SH-SY5Y (cell line): ENCODE measurements at regions not wholly inside any gene's neighbourhood (a gene's known extent, or its start where the extent isn't known, plus 50 kb on each side); places are given as distances from the start of the nearest gene placed in this dataset.

ENCODE experiments used
- GATA2 ChIP-seq: IDR thresholded peaks from 2 replicates; pipeline ENCODE4 v1.6.1; 2011; ENCODE audit warnings: mild to moderate bottlenecking, low read depth, low read length
- GATA3 ChIP-seq: IDR thresholded peaks from 2 replicates; pipeline ENCODE4 v1.6.1; 2011; ENCODE audit warnings: low read depth, mild to moderate bottlenecking, low read length, moderate library complexity

DNA sequence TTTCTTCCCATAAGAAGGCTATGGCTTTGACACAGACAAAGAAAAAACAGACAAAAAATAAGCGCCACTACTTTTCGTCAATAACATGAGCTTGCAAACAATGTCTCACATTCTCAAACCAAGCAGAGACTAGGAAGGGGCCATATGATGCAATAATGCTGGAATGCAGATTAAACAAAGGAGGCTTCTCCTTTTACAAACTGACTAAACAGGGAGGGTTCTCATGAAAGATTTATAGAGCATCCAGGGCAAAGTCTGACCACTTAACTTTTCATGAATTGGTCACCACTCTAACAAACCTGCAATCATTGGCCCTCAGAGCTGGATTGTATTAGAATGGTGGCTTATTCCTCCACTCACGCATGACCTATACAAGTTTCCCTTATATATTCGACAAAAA, 663.3 kb upstream of the CHAC2 start:
- no peak for TF ChIP-seq GATA2
- no peak for TF ChIP-seq GATA3

DNA sequence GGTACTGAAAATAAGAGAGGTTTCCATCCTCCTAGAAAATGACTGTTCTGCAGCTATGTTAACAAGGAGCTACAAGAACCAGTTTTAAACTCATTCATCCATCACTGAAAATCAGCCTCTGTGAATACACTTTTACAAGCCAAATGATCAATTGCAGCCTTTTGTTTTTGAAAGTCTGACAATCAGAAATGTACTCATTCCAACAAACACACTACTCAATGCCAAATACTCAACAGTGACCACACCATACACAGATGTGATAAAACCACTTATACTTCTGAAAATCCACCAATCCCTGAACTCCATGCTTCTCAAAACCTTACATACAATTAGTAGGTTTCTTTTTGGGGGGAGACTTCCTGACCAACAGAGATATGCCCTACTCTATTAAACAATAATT, 663.9 kb upstream of the CHAC2 start:
- TF ChIP-seq GATA2 (no peak), GATA3 (no peak)

DNA sequence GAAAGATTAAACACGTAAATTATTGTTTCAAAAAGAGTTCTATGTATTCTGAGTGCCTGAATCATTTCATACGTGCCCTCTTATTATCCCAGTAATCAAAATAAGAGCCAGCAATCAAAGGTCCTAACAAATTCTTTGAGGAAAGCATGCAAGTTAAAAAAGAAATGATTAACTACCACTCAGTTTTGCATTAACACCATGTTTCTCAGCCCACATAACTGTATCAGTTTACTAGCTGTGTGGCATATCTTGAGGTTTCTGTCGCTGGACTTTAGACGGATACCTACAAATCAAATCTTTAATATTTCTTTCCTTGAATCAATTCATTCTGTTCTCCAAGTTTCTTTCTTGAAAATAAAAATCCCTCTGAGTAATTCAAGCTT, 668.9 kb upstream of the CHAC2 start:
- no peak for TF ChIP-seq GATA3
- no peak for TF ChIP-seq GATA2

DNA sequence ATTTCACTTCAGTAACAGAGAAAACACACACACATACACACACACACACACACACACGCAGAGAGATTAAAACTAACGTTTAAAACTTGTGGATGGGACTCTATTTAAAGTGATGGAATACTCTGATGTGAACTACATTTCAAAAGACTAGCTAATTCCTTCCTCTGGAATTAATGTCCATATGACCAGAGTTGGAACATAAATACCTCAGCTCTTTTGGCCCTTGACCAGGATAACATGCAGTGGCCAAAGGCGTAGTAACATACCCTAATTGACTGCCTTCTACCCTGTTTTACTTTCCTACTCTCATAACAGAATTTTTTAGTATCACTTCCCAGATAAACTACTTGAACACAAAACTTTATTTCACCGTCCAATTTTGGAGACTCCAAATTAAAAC, 671.3 kb upstream of the CHAC2 start:
- TF ChIP-seq GATA2 (no peak), GATA3 (no peak)

DNA sequence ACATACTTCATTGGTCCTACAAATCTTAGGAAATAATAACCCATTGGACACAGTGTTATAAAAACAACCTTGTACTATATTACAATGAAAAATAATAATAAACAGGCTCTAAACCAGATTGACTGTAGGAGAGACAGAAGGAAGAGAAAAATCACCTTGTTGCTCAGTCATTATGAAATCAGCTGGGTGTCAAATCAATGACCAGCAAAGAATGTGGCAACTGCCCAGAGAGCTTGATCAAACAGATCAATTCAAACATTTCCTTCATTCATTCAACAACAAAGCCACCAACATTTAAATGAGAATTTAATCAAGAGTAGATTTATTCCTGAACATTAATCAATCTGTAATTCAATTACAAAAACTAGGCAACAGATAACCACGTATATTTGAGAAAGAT, 671.9 kb upstream of the CHAC2 start:
- TF ChIP-seq GATA3, result no peak
- no peak for TF ChIP-seq GATA2

DNA sequence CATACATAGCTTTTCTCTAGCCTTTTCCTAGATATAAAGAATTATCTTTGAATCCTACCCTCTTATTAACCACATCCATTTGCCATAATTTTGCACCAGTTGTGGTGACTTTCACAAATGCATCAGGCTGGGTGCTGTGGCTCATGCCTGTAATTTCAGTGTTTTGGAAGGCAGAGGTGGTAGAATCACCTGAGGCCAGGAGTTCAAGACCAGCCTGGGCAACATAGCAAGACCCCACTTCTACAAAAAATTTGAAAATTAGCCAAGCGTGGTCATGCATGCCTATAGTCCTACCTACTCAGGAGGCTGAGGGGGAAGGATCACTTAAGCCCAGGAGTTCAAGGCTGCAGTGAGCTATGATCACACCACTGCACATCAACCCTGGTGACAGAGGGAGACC, 672.4 kb upstream of the CHAC2 start:
- TF ChIP-seq GATA2 (no peak), GATA3 (no peak)

DNA sequence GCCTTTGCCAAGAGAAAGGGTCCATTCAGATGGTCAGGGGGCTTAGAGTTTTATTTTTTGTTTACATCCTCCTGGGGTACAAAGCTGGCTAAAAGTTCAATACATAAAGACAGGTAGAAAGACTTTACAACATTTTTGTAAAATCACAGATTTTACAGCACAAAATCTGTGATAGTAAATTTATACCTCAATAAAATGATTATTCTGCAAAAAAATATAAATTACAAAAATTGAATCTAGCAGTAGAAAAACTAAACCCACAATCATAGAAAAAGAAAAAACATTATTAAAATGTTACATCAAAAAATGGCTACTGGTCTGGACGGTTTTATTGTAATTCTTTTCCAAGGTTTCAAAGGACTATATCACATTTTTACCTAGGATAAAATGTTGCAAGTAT, 674.2 kb upstream of the CHAC2 start:
- no peak for TF ChIP-seq GATA3
- no peak for TF ChIP-seq GATA2

DNA sequence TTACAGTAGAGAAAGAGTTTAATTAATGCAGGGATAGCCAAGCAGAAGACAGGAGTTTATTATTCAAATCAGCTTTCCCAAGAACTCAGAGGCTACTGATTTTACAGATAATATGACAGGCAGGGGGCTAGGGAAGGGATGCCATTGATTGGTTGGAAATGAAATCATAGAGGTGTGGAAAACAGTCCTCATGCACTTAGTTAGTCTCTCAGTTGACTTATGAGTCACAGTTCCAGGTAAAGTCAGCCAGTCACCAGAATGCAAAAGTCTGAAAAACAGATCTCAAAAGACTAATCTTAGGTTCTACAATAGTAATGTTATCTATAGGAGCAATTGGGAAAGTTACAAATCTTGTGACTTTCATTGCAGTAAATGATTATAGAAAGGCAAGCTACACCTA, 676.4 kb upstream of the CHAC2 start:
- TF ChIP-seq GATA2 (no peak), GATA3 (no peak)

DNA sequence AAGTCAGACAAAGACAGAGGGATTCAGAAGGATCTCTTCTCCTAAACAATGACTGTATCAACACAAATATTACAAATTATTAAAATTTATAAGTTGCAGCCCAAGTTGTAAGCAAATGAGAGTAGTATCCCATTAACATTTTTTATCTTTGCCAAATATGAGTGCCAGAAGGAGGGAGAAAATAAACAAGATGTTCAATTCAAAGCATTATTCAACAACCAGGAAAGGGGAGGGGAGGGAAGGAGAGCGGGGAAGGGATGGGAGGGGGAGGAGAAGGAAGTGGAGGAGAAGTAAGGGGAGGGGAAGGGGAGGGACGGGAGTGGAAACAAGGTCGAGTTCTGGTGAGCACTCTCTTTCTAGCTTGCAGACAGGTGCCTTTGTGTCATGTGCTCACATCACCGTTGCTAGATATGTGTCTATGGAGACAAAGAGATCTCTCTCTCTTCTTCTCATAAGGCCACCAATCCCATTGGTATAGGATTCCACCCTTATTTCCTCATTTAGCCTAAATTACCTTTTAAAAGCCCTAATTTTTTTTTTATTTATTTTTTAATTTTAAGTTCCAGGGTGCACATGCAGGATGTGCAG, 679.6 kb upstream of the CHAC2 start:
- no peak for TF ChIP-seq GATA2
- no peak for TF ChIP-seq GATA3

DNA sequence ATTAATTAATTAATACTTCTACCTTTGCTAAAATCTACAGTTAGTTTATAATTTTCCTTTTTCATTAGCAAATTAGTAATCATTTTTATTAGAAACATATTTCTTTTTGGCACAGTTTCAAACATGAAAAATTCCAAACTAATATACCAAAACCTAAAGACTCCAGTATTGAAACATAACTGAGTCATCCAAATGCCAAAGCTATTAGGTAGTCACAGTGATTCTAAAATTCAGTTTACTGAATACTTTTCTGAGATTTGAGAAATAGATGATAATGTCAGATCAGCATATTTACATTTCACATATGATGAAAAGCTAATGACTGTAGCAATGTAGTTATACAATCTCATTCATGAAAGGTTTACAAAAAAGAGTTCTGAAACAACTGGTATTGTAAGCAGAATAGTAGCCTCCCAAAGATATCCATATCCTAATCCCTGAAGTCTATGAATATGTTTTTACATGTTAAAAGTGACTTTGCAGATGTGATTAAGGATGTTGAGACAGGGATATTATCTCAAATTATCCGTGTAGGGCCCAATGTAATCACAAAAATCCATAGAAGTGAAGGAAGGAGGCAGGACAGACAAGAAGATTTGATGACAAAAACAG, 680.2 kb upstream of the CHAC2 start:
- TF ChIP-seq GATA3 (no peak), GATA2 (no peak)

DNA sequence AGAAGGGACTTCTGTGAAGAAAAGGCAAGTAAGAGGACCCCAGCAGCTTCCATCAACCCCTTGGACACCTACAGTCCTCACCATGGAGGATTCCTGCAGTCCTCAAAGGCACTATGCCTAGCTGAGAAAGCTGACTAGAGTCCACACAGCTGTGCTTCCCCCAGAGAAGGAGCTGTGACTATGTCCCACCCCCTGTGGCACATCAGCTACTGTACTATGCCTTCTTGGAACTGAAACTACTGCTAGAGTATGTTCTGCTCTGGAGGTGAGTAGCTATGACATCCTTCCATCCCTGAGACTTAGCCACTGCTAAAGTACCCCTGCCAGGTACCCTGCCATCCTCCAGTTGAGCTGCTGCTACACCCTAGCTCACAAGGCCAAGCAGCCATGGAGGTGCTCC, 690.2 kb upstream of the CHAC2 start:
- no peak for TF ChIP-seq GATA2
- no peak for TF ChIP-seq GATA3

DNA sequence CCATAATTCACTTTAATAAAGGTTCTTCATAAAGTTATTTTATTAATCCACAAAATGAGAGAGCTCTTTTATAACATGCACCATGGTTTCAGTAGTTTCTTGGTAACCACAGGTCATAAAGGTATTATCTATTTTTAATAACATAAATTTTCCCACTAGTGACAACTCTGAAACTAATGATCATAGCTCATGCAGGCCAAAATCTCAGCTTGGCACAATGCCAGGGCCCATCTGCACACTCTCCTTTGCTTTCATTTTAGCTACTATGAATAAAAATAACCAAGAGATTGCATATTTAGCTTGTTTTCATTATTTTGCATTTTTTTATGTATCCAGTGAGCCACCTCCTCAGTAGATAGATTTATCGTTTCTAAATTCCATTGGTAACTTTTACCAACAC, 691.8 kb upstream of the CHAC2 start:
- TF ChIP-seq GATA3, result no peak
- no peak for TF ChIP-seq GATA2

DNA sequence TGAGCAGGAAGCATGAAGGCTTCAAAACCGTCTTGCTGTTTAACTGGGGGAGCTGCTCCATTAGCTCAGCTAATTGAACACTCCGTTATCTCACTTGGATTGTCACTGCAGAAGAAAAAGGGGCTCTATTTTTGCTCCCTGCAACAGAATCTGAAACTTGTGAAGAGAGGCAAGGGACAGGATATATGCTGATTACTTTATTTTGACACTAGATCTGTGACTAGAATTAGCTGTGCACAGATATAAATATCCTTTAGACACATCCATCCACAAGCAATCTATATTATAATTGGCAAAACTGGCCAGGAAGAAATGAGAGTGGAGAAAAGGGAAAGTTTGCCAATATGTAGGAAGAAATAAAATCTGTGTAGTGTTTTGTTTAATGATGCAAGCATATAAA, 700.1 kb upstream of the CHAC2 start:
- no peak for TF ChIP-seq GATA2
- TF ChIP-seq GATA3, result no peak

DNA sequence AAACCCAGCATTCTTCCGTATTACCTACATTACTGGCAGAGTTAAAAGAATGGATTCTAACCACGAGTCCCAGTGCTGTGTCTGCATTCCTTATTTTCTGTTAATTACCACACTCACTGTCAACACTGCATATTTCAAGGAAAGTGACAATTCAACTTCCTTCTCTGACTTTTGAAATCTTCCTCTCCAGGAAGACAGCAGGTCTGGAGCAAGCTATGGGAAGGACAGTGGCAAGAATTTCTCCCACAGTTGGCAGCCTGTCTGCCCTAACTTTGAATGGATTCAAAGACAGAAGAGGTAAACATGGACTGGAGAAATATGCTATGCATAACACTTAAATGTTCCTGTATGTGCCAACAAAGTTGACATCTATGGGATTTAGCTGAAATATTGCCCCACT, 700.5 kb upstream of the CHAC2 start:
- TF ChIP-seq GATA2 (no peak), GATA3 (no peak)

DNA sequence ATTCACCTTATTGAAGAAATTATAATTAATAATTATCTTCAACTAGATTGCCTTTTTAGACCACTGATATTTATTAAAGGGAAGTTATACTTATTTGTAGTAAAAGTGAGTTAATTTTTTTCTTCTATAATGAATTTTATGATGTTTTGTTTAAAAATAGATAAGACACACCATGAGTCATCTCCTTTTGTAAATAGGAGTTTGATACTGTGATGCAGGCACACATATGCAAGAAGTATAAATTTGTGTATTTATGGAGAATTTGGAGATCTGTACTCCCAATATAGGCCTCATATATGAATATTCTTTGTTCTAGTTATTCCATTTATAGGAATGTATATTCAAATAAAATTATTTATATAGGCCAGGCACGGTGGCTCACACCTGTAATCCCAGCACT, 703.5 kb upstream of the CHAC2 start:
- TF ChIP-seq GATA2 (no peak), GATA3 (no peak)

DNA sequence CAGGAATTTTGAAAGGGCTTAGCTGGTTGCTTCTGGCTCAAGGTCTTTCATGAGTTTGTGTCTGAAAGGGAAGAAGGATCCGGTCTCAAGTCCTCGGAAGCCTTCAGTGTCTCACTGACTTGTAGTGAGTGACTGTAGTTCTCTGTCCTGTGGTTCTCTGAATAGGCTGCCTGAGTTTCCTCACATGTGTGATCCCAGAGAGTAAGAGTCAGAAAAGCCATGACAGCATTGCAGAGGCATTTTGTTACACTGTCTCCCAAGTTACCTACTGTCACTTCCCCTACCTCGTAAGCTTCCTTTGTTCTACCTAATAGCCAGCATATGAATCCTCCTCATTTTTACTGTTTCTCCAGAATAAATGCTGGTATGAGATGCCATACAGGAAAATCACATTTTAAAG, 709.1 kb upstream of the CHAC2 start:
- TF ChIP-seq GATA3 (no peak), GATA2 (no peak)

DNA sequence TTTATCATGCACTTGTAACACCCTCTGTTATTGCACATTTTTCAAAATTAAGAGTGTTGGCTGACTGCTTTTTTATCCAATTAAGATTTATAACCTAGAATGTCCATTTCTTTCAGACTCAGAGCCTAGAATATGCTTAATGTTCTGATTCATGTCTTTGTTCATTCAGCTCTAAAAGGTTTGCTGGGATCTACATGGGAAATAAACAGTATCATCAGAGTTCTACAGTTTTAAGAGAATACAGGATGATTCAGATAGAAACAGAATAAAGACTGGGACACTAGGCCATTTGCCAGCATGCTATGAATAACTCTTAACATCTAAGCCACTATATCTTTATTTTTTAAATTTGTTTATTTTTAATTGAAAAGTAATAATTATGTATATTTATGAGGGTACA, 713.7 kb upstream of the CHAC2 start:
- no peak for TF ChIP-seq GATA3
- TF ChIP-seq GATA2, result no peak
